GM19467 (cell line): ENCODE measurements at regions not wholly inside any gene's neighbourhood (a gene's known extent, or its start where the extent isn't known, plus 50 kb on each side); places are given as distances from the start of the nearest gene placed in this dataset.

ENCODE experiments used
- ATAC-seq: cut with Tn5 transposase; IDR thresholded peaks from one replicate; pipeline ENCODE4 v1.9.1; 2021; ENCODE audit warnings: mild to moderate bottlenecking, moderate library complexity; ENCODE audit not compliant: unreplicated experiment

GRCh38 chr4:85381968-85382367 lies 93.0 kb upstream of the ARHGAP24 start:
- no peak for ATAC-seq

- no peak for ATAC-seq
These were observed 83.9 kb upstream of the ARHGAP24 start for GRCh38 chr4:85391071-85391470.

- ATAC-seq, result peak; percentile 81
These were observed 83.2 kb upstream of the ARHGAP24 start for GRCh38 chr4:85391589-85392410.

- ATAC-seq, result no peak
These were observed 81.7 kb upstream of the ARHGAP24 start for GRCh38 chr4:85393201-85393600.

GRCh38 chr4:85398276-85398675 lies 76.7 kb upstream of the ARHGAP24 start:
- no peak for ATAC-seq

- ATAC-seq, result peak; percentile 74
These were observed 75.7 kb upstream of the ARHGAP24 start for GRCh38 chr4:85399270-85399669.

- ATAC-seq, result no peak
These were observed 72.6 kb upstream of the ARHGAP24 start for GRCh38 chr4:85402371-85402770.

- ATAC-seq, result no peak
These were observed 68.8 kb upstream of the ARHGAP24 start for GRCh38 chr4:85406185-85406584.

- no peak for ATAC-seq
These were observed 67.4 kb upstream of the ARHGAP24 start for GRCh38 chr4:85407546-85407945.

GRCh38 chr4:85408301-85408700 lies 66.6 kb upstream of the ARHGAP24 start:
- no peak for ATAC-seq

- ATAC-seq, result no peak
These were observed 65.7 kb upstream of the ARHGAP24 start for GRCh38 chr4:85409251-85409650.

GRCh38 chr4:85411386-85411785 lies 63.6 kb upstream of the ARHGAP24 start:
- no peak for ATAC-seq

- ATAC-seq, result no peak
These were observed 60.0 kb upstream of the ARHGAP24 start for GRCh38 chr4:85414972-85415371.

GRCh38 chr4:85416094-85416493 lies 58.9 kb upstream of the ARHGAP24 start:
- no peak for ATAC-seq

- ATAC-seq, result no peak
These were observed 55.8 kb upstream of the ARHGAP24 start for GRCh38 chr4:85419103-85419502.

- ATAC-seq, result no peak
These were observed 54.1 kb upstream of the ARHGAP24 start for GRCh38 chr4:85420831-85421230.

- peak; percentile 55 for ATAC-seq
These were observed 51.5 kb upstream of the ARHGAP24 start for GRCh38 chr4:85423431-85423830.
